ENCODE measurements at regions not wholly inside any gene's neighbourhood (a gene's known extent, or its start where the extent isn't known, plus 50 kb on each side); places are given as distances from the start of the nearest gene placed in this dataset.

GRCh38 chr13:50685491-50685890 lies 158.0 kb downstream of the DLEU7 start:
- peak in 1 of 4 donors; percentile 50 for DNase-seq
- Histone ChIP-seq H3K27ac (peak overlapping the region; percentile 13 to 47), H3K4me1 (no peaks in the 10 kb centered on the region), H3K27me3 (no peaks in the 10 kb centered on the region), H3K4me3 (no peak overlapping the region), H3K9me3 (no peaks in the 10 kb centered on the region), H3K36me3 (no peaks in the 10 kb centered on the region)
- no peak for TF ChIP-seq CTCF (IDR thresholded peaks at IDR 0.05)
- ATAC-seq: peak; percentile 47
- intact Hi-C loops (cut with DNase I): no loop called here

GRCh38 chr13:50685956-50686355 lies 157.5 kb downstream of the DLEU7 start:
- Histone ChIP-seq H3K27ac (peak overlapping the region; percentile 13 to 47), H3K4me3 (no peak overlapping the region), H3K36me3 (no peaks in the 10 kb centered on the region), H3K4me1 (no peaks in the 10 kb centered on the region), H3K27me3 (no peaks in the 10 kb centered on the region), H3K9me3 (no peaks in the 10 kb centered on the region)
- DNase-seq (no peak), ATAC-seq (no peak)
- TF ChIP-seq CTCF (IDR thresholded peaks at IDR 0.05): no peak
- intact Hi-C loops (cut with DNase I): no loop called here

GRCh38 chr13:50686551-50686950 lies 156.9 kb downstream of the DLEU7 start:
- H3K27me3 ChIP-seq: no peaks in the 10 kb centered on the region
- H3K36me3 ChIP-seq: no peaks in the 10 kb centered on the region
- intact Hi-C loops (cut with DNase I): no loop called here
- DNase-seq: no peak
- H3K27ac ChIP-seq: peak overlapping the region; percentile 13 to 47
- TF ChIP-seq CTCF (IDR thresholded peaks at IDR 0.05): no peak
- no peaks in the 10 kb centered on the region for H3K9me3 ChIP-seq
- no peak for ATAC-seq
- no peak overlapping the region for H3K4me3 ChIP-seq
- peaks cover 0 to 4% of the 10 kb centered on the region in 2 donors for H3K4me1 ChIP-seq

GRCh38 chr13:50687545-50687944 lies 155.9 kb downstream of the DLEU7 start:
- H3K4me1 ChIP-seq: peaks cover 0 to 4% of the 10 kb centered on the region in 2 donors
- no peak for ATAC-seq
- H3K36me3 ChIP-seq: no peaks in the 10 kb centered on the region
- intact Hi-C loops (cut with DNase I): no loop called here
- DNase-seq: no peak
- no peak overlapping the region for H3K27ac ChIP-seq
- TF ChIP-seq CTCF (IDR thresholded peaks at IDR 0.05): no peak
- H3K4me3 ChIP-seq: no peak overlapping the region
- no peaks in the 10 kb centered on the region for H3K9me3 ChIP-seq
- no peaks in the 10 kb centered on the region for H3K27me3 ChIP-seq

GRCh38 chr13:50690006-50690405 lies 153.5 kb downstream of the DLEU7 start:
- peaks cover 4 to 6% of the 10 kb centered on the region in 2 donors for H3K4me1 ChIP-seq
- H3K27me3 ChIP-seq: no peaks in the 10 kb centered on the region
- intact Hi-C loops (cut with DNase I): no loop called here
- ATAC-seq (no peak), DNase-seq (no peak)
- H3K4me3 ChIP-seq: no peak overlapping the region
- no peak for TF ChIP-seq CTCF (IDR thresholded peaks at IDR 0.05)
- no peaks in the 10 kb centered on the region for H3K36me3 ChIP-seq
- H3K27ac ChIP-seq: no peak overlapping the region
- no peaks in the 10 kb centered on the region for H3K9me3 ChIP-seq

Data from left lung (tissue), 4 donors.